ENCODE measurements at regions not wholly inside any gene's neighbourhood (a gene's known extent, or its start where the extent isn't known, plus 50 kb on each side); places are given as distances from the start of the nearest gene placed in this dataset.

DNA sequence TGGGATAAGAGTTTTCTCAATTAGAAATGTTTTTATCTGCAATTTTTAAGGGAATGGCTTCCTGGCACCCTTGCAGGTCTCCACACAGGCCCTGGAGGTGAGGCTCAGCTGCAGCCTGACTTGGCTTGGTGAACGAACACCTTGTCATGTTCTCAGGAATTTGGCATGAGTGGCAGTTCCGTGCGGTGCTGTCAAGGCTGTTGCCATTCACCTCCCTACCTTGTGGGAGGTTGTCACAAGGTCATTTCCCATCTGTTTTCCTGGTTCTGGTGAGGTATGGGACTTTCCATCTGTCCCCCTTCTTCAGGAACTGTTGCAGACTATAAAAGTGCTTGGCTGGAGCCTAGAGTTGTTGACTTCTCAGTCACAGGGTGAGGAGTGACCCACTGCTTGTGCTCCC, 82.9 kb downstream of the ELOVL4 start:
- no peaks in the 10 kb centered on the region for H3K9me3 ChIP-seq (replicated peaks in 1 of 2; ENCODE audit: control insufficient read depth in 1 of 2, insufficient read depth in 1 of 2, low read length in 2 of 2)
- peaks cover 6 to 7% of the 10 kb centered on the region in 2 donors for H3K4me1 ChIP-seq (ENCODE audit: control insufficient read depth in 1 of 2, insufficient read depth in 2 of 2, low read length in 2 of 2)
- no peaks in the 10 kb centered on the region for H3K36me3 Mint-ChIP-seq
- no peaks in the 10 kb centered on the region for H4K20me1 ChIP-seq (ENCODE audit: insufficient read depth, low read length)
- no peak overlapping the region for H2AFZ ChIP-seq (ENCODE audit: insufficient read depth, low read depth, low read length, poor library complexity, severe bottlenecking)
- no peak for DNase-seq
- H3K27me3 Mint-ChIP-seq (ENCODE audit: low read depth in 3 of 3), result peaks cover 0 to 6% (median 2%) of the 10 kb centered on the region in 3 donors
- TF ChIP-seq, protein P1, sequence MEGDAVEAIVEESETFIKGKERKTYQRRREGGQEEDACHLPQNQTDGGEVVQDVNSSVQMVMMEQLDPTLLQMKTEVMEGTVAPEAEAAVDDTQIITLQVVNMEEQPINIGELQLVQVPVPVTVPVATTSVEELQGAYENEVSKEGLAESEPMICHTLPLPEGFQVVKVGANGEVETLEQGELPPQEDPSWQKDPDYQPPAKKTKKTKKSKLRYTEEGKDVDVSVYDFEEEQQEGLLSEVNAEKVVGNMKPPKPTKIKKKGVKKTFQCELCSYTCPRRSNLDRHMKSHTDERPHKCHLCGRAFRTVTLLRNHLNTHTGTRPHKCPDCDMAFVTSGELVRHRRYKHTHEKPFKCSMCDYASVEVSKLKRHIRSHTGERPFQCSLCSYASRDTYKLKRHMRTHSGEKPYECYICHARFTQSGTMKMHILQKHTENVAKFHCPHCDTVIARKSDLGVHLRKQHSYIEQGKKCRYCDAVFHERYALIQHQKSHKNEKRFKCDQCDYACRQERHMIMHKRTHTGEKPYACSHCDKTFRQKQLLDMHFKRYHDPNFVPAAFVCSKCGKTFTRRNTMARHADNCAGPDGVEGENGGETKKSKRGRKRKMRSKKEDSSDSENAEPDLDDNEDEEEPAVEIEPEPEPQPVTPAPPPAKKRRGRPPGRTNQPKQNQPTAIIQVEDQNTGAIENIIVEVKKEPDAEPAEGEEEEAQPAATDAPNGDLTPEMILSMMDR (IDR thresholded peaks at IDR 0.05), result no peak
- H3K27ac ChIP-seq (ENCODE audit: low read depth in 1 of 2, low read length in 2 of 2), result no peak overlapping the region
- 80% methylated on average over 1 of the region's 3 CpGs for WGBS (ENCODE audit: insufficient coverage)
- H3K4me1 Mint-ChIP-seq, result peaks cover 18% of the 10 kb centered on the region
- no peak overlapping the region for H3K4me2 ChIP-seq (replicated peaks; ENCODE audit: extremely low read depth, low read length, poor library complexity, severe bottlenecking)
- intact Hi-C loops (cut with micrococcal nuclease), result no loop called here
- no peak overlapping the region for H3K27ac Mint-ChIP-seq
- H3K27me3 ChIP-seq (ENCODE audit: control insufficient read depth in 2 of 2, insufficient read depth in 2 of 2, low read length in 2 of 2), result no peaks in the 10 kb centered on the region
- H3K36me3 ChIP-seq (replicated peaks in 1 of 2; ENCODE audit: control insufficient read depth in 1 of 2, insufficient read depth in 2 of 2, low read length in 2 of 2), result no peaks in the 10 kb centered on the region
- no peaks in the 10 kb centered on the region for H3K79me2 ChIP-seq (ENCODE audit: insufficient read depth, low read length)
- H3K4me3 ChIP-seq (replicated peaks in 1 of 3; ENCODE audit: low read depth in 2 of 3, low read length in 3 of 3), result no peak overlapping the region
- no peak overlapping the region for H3K9ac ChIP-seq (ENCODE audit: insufficient read depth, low read length, poor library complexity, severe bottlenecking)
- H3K9me3 Mint-ChIP-seq, result peaks cover 0 to 2% (median 0%) of the 10 kb centered on the region in 7 donors
- no peak overlapping the region for H3K4me3 Mint-ChIP-seq

- TF ChIP-seq, protein P1 (IDR thresholded peaks at IDR 0.05), result no peak
- peaks cover 17% of the 10 kb centered on the region for H3K4me1 Mint-ChIP-seq
- Histone ChIP-seq H3K4me3 (replicated peaks in 1 of 3; ENCODE audit: low read depth in 2 of 3, low read length in 3 of 3) (no peak overlapping the region), H3K4me2 (replicated peaks; ENCODE audit: extremely low read depth, low read length, poor library complexity, severe bottlenecking) (no peak overlapping the region), H3K79me2 (ENCODE audit: insufficient read depth, low read length) (no peaks in the 10 kb centered on the region), H3K27me3 (ENCODE audit: control insufficient read depth in 2 of 2, insufficient read depth in 2 of 2, low read length in 2 of 2) (no peaks in the 10 kb centered on the region), H3K4me1 (ENCODE audit: control insufficient read depth in 1 of 2, insufficient read depth in 2 of 2, low read length in 2 of 2) (peaks cover 4 to 6% of the 10 kb centered on the region in 2 donors), H3K9me3 (replicated peaks in 1 of 2; ENCODE audit: control insufficient read depth in 1 of 2, insufficient read depth in 1 of 2, low read length in 2 of 2) (no peaks in the 10 kb centered on the region), H4K20me1 (ENCODE audit: insufficient read depth, low read length) (no peaks in the 10 kb centered on the region), H3K27ac (ENCODE audit: low read depth in 1 of 2, low read length in 2 of 2) (no peak overlapping the region), H3K9ac (ENCODE audit: insufficient read depth, low read length, poor library complexity, severe bottlenecking) (no peak overlapping the region), H2AFZ (ENCODE audit: insufficient read depth, low read depth, low read length, poor library complexity, severe bottlenecking) (no peak overlapping the region), H3K36me3 (replicated peaks in 1 of 2; ENCODE audit: control insufficient read depth in 1 of 2, insufficient read depth in 2 of 2, low read length in 2 of 2) (no peaks in the 10 kb centered on the region)
- no peak overlapping the region for H3K27ac Mint-ChIP-seq
- H3K36me3 Mint-ChIP-seq, result no peaks in the 10 kb centered on the region
- intact Hi-C loops (cut with micrococcal nuclease), result no loop called here
- H3K9me3 Mint-ChIP-seq, result peaks cover 0 to 2% (median 0%) of the 10 kb centered on the region in 7 donors
- no CpG with 5 or more reads among the region's 1 CpG for WGBS (ENCODE audit: insufficient coverage)
- no peak overlapping the region for H3K4me3 Mint-ChIP-seq
- peaks cover 0 to 6% (median 2%) of the 10 kb centered on the region in 3 donors for H3K27me3 Mint-ChIP-seq (ENCODE audit: low read depth in 3 of 3)
- DNase-seq, result no peak
Observed at GRCh38 chr6:79864001-79864400, 83.4 kb downstream of the ELOVL4 start.

Measured in CD14-positive monocyte (primary cell).